GM21723 (cell line): ENCODE measurements at regions not wholly inside any gene's neighbourhood (a gene's known extent, or its start where the extent isn't known, plus 50 kb on each side); places are given as distances from the start of the nearest gene placed in this dataset.

Source experiments
- ATAC-seq: cut with Tn5 transposase; IDR thresholded peaks from one replicate; pipeline ENCODE4 v1.9.1; 2021; ENCODE audit warnings: mild to moderate bottlenecking, moderate library complexity; ENCODE audit not compliant: unreplicated experiment

GRCh38 chr7:68671671-68672070 lies 926.6 kb upstream of the AUTS2 start:
- ATAC-seq, result no peak

- no peak for ATAC-seq
Measured at GRCh38 chr7:68674826-68675225, 923.4 kb upstream of the AUTS2 start.

GRCh38 chr7:68676813-68677535 lies 921.3 kb upstream of the AUTS2 start:
- ATAC-seq, result no peak

- no peak for ATAC-seq
Measured at GRCh38 chr7:68678196-68678595, 920.1 kb upstream of the AUTS2 start.

- no peak for ATAC-seq
Measured at GRCh38 chr7:68679459-68680234, 918.6 kb upstream of the AUTS2 start.

- ATAC-seq, result no peak
Measured at GRCh38 chr7:68680235-68680872, 917.9 kb upstream of the AUTS2 start.

- ATAC-seq, result no peak
Measured at GRCh38 chr7:68682910-68683309, 915.4 kb upstream of the AUTS2 start.

GRCh38 chr7:68684246-68684839 lies 913.9 kb upstream of the AUTS2 start:
- ATAC-seq, result no peak

GRCh38 chr7:68684996-68685395 lies 913.3 kb upstream of the AUTS2 start:
- no peak for ATAC-seq

- ATAC-seq, result no peak
Measured at GRCh38 chr7:68688416-68689086, 909.7 kb upstream of the AUTS2 start.

- ATAC-seq, result no peak
Measured at GRCh38 chr7:68689087-68689433, 909.2 kb upstream of the AUTS2 start.

- ATAC-seq, result no peak
Measured at GRCh38 chr7:68691261-68692216, 906.7 kb upstream of the AUTS2 start.

- ATAC-seq, result no peak
Measured at GRCh38 chr7:68692511-68692910, 905.8 kb upstream of the AUTS2 start.

- no peak for ATAC-seq
Measured at GRCh38 chr7:68694656-68695055, 903.6 kb upstream of the AUTS2 start.

- ATAC-seq, result no peak
Measured at GRCh38 chr7:68697796-68698280, 900.4 kb upstream of the AUTS2 start.

- ATAC-seq, result no peak
Measured at GRCh38 chr7:68699090-68699711, 899.1 kb upstream of the AUTS2 start.

GRCh38 chr7:68700414-68700813 lies 897.9 kb upstream of the AUTS2 start:
- ATAC-seq, result no peak

- no peak for ATAC-seq
Measured at GRCh38 chr7:68706291-68706690, 892.0 kb upstream of the AUTS2 start.

GRCh38 chr7:68707159-68707558 lies 891.1 kb upstream of the AUTS2 start:
- ATAC-seq, result no peak
